ENCODE measurements at regions not wholly inside any gene's neighbourhood (a gene's known extent, or its start where the extent isn't known, plus 50 kb on each side); places are given as distances from the start of the nearest gene placed in this dataset.

GRCh38 chr20:11045412-11046175 is 371.8 kb upstream of the JAG1 start:
- no peak overlapping the region for H3K4me3 ChIP-seq (ENCODE audit: low read length)
- DNase-seq (ENCODE audit: low read depth, low spot score): no peak

DNA sequence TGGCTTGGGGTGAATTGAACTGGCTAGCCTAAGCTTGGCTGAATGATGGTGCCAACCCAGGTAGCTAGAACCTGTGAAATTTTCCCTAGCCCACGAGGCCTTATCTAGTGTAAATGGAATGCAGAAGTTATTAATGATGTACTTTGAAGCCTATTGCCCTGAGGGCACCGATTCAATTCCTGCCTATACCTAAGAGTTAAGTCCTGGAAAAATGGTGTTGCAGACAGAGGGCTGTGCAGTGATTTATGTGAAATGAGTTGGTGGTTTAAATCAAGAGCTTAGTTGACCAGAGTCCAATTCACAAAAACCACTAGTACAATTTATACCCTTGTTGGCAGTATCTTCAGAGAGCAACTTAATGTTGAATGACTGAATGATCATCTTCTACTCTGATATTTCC is 373.8 kb upstream of the JAG1 start:
- DNase-seq (ENCODE audit: low read depth, low spot score): no peak
- no peak overlapping the region for H3K4me3 ChIP-seq (ENCODE audit: low read length)

DNA sequence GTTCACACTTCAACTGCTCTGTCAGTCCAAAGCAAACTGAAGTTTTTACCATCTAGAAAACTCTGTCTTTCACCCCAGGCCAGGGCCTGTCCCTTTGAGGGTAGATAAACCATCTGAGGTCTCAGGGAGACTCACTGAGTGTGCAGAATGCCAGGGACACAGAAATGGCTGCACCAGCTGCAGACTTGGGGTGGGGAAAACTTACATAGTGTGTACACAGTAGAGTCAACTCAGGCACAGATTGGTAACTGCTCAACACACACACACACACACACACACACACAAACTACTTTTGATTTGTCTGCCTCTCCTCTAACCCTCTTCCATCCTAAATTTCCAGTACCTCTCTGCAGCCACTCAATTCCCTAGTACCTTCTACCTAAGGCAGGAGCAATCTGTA is 374.9 kb upstream of the JAG1 start:
- no peak overlapping the region for H3K4me3 ChIP-seq (ENCODE audit: low read length)
- DNase-seq (ENCODE audit: low read depth, low spot score): no peak

- no peak for DNase-seq (ENCODE audit: low read depth, low spot score)
Observed at GRCh38 chr20:11050350-11050749, 376.6 kb upstream of the JAG1 start.

DNA sequence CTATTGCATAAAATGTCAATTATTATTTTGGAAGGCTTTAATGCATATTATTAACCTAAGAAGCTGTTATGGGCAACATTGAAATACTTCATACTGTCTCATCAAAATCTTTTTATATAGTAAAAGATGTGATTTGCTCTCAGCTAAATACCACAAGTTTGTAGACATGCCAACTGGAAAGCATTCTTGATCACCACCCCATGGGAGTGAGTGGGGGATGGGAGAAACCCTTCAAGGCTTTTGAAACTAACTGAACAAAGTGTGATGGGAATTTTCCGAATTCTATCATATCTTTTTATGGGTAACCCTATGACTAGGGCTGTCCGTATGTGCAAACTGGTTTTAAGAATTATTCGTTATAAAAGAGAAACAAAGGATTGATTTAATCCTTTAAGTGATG is 377.3 kb upstream of the JAG1 start:
- no peak for DNase-seq (ENCODE audit: low read depth, low spot score)
- H3K4me3 ChIP-seq (ENCODE audit: low read length): no peak overlapping the region

More at GRCh38 chr20:11050350-11050749, 376.6 kb upstream of the JAG1 start:
- no peak overlapping the region for H3K4me3 ChIP-seq (ENCODE audit: low read length)

- no peak for DNase-seq (ENCODE audit: low read depth, low spot score)
- H3K4me3 ChIP-seq (ENCODE audit: low read length): no peak overlapping the region
Observed at GRCh38 chr20:11053310-11053709, 379.5 kb upstream of the JAG1 start.

DNA sequence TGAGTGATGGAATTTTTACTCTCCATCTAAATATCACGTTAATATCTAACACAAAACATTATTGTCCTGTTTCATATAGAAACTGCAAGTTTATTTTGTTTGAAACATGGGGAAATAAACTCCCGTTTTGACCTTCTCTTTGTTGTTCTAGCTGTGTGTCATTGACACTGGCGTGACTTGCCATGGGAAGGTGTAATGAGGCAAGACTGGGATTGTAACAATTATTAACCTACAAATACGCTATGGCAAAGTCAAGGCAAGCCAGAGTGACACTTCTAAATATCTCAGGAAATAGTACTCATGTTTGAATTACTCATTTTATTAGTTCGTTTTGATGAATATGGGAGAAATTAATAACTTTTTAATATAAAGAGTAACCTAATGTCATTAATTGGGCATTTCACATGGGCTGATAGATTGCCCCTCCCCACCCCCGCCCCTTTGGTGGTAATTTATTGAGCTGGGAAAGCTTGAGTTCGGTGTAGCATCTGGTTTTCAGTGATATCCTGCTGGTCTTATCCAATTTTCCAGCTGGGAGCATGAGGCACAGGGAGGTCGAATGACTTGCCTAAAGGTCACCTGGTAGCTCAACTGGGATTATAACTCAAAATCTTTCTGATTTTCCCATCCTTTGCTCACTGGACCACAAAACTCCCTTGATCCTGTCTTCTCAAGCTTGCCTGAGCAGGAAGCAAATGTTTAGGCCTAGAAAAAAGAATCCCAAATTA is 380.6 kb upstream of the JAG1 start:
- no peak overlapping the region for H3K4me3 ChIP-seq (ENCODE audit: low read length)
- no peak for DNase-seq (ENCODE audit: low read depth, low spot score)

- DNase-seq (ENCODE audit: low read depth, low spot score): no peak
- H3K4me3 ChIP-seq (ENCODE audit: low read length): no peak overlapping the region
Observed at GRCh38 chr20:11056414-11056813, 382.6 kb upstream of the JAG1 start.

GRCh38 chr20:11057624-11058023 is 383.8 kb upstream of the JAG1 start:
- H3K4me3 ChIP-seq (ENCODE audit: low read length): no peak overlapping the region
- no peak for DNase-seq (ENCODE audit: low read depth, low spot score)

- DNase-seq (ENCODE audit: low read depth, low spot score): no peak
Observed at GRCh38 chr20:11059659-11060058, 385.9 kb upstream of the JAG1 start.

GRCh38 chr20:11060423-11061185 is 386.8 kb upstream of the JAG1 start:
- H3K4me3 ChIP-seq (ENCODE audit: low read length): no peak overlapping the region
- DNase-seq (ENCODE audit: low read depth, low spot score): no peak

More at GRCh38 chr20:11059659-11060058, 385.9 kb upstream of the JAG1 start:
- no peak overlapping the region for H3K4me3 ChIP-seq (ENCODE audit: low read length)

DNA sequence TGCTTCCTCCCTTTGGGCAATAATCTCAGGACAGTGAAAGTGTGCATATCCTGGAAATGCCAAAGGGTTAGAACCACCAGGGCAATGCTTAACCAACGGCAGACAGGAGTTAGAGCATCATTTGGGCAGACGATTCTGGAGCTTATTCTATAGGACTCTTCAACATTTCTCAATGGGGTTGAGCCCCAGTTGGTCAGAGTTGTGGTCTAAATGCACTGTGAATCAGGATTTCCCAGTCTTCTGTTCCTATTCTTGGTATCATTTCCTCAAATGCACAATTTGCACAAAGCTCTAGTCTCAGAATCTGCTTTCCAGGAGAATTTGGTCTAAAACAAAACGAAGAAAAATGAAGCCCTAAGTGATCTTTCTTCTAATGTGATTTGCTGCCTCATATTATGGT is 389.6 kb upstream of the JAG1 start:
- no peak overlapping the region for H3K4me3 ChIP-seq (ENCODE audit: low read length)
- DNase-seq (ENCODE audit: low read depth, low spot score): no peak

- no peak for DNase-seq (ENCODE audit: low read depth, low spot score)
Observed at GRCh38 chr20:11064946-11065345, 391.1 kb upstream of the JAG1 start.

GRCh38 chr20:11067359-11067758 is 393.6 kb upstream of the JAG1 start:
- H3K4me3 ChIP-seq (ENCODE audit: low read length): no peak overlapping the region
- no peak for DNase-seq (ENCODE audit: low read depth, low spot score)

More at GRCh38 chr20:11064946-11065345, 391.1 kb upstream of the JAG1 start:
- no peak overlapping the region for H3K4me3 ChIP-seq (ENCODE audit: low read length)

DNA sequence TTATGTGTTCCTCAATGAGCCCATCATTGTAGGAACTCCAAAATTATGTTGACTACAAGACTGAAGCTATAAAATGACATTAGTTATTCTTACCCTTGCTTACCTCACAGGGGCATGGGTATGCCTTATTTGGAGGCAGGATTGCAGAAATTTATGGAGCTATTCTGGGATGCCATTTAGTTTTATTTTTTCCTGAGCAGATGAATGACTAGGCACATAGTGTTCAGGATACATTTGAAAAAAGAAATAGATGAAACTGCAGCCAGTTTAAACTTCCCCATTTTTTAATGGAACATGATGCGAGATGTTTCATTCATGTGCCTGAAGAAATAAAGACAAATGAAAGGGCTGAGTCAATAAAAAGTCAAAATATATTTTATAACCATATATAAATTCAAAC is 399.2 kb upstream of the JAG1 start:
- DNase-seq (ENCODE audit: low read depth, low spot score): no peak
- H3K4me3 ChIP-seq (ENCODE audit: low read length): no peak overlapping the region

GRCh38 chr20:11076434-11077105 is 402.8 kb upstream of the JAG1 start:
- DNase-seq (ENCODE audit: low read depth, low spot score): no peak
- no peak overlapping the region for H3K4me3 ChIP-seq (ENCODE audit: low read length)

DNA sequence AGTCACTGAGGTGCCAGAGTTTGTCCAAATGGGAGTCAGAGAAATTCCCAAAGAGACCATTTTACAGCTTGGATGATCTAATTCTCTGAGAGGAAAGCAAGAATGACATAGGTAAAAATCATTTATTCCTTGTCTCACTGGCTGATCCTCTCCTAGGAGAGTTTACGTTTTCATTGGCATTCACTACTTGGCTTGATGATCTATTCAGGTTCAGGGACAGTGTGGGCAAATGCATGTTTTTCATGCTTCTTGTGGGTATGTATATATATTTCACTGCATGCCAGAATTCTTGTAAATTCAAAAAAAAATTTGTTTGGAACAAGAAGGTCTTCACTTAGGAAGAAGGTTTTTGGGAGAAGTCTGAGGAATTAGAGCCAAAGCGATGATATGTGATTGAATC is 403.4 kb upstream of the JAG1 start:
- DNase-seq (ENCODE audit: low read depth, low spot score): no peak
- no peak overlapping the region for H3K4me3 ChIP-seq (ENCODE audit: low read length)

- no peak for DNase-seq (ENCODE audit: low read depth, low spot score)
- H3K4me3 ChIP-seq (ENCODE audit: low read length): no peak overlapping the region
Observed at GRCh38 chr20:11080010-11080409, 406.2 kb upstream of the JAG1 start.

DNA sequence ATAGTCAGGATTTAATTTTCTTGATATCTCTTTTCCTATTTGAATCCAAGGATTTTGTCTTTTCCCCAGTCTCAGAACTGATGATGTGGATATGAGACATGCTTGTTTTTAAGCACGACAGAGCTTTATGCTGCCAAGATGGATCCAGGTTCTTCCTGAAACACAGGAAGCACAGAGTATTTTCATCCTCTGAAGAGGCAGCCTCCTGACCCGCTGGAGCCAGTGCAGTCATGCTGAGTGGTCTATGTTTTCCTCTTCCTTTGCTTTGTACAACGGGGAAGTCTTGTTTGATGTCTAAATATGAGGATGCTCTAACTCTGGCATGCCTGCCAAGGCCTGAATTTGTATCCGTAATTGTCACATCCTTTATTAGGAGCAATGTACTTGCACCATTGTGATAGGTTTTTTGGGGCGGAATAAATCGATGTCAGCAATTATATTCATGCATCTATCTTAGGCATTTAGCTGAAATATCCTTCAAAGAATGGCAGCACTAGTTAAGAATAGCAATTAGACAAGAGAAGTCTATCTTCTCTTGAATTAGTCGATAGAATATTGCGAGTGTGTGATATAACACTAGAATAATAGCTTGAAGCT is 407.1 kb upstream of the JAG1 start:
- DNase-seq (ENCODE audit: low read depth, low spot score): no peak
- H3K4me3 ChIP-seq (ENCODE audit: low read length): no peak overlapping the region
